Transverse colon (tissue), 4 donors: ENCODE measurements at regions not wholly inside any gene's neighbourhood (a gene's known extent, or its start where the extent isn't known, plus 50 kb on each side); places are given as distances from the start of the nearest gene placed in this dataset.

Experiments
- DNase-seq: peaks from one replicate; pipeline ENCODE4 v3.0.0-alpha.2; 2019
- H3K27ac ChIP-seq, 4 donors: fragments of 200-600 bp; sonication (generic); 2 replicates each; pipeline ENCODE4 v1.5.1; 2016 to 2018; ENCODE audit warnings: inconsistent platforms in 4 of 4
- H3K27me3 ChIP-seq: fragments of 200-600 bp; sonication (generic); 2 replicates; pipeline ENCODE4 v1.5.1; 2017; ENCODE audit warnings: inconsistent platforms
- H3K36me3 ChIP-seq, 4 donors: fragments of 200-600 bp; sonication (generic); 2 replicates each; pipeline ENCODE4 v1.5.1; 2017 to 2019; ENCODE audit warnings: inconsistent platforms in 4 of 4
- H3K4me1 ChIP-seq, 4 donors: fragments of 200-600 bp; sonication (generic); 2 replicates each; pipeline ENCODE4 v1.5.1; 2017 to 2020; ENCODE audit warnings: inconsistent platforms in 4 of 4
- H3K4me3 ChIP-seq, 4 donors: fragments of 200-600 bp; sonication (generic); 1 replicate in 1 of 4; 2 replicates in 3 of 4; pipeline versions ENCODE4 v1.5.1 to v1.6.1; 2017 to 2019; ENCODE audit warnings: inconsistent platforms in 4 of 4
- H3K9me3 ChIP-seq, 2 donors: fragments of 200-600 bp; sonication (generic); 2 replicates each; pipeline ENCODE4 v1.5.1; 2017 to 2019; ENCODE audit warnings: inconsistent platforms in 2 of 2
- CTCF ChIP-seq, 5 experiments: fragments of 200-600 bp in 3 of 5; fragments of 450-650 bp in 2 of 5; sonication (generic) in 3 of 5; IDR thresholded peaks; 1 replicate in 2 of 5; 2 replicates in 3 of 5; pipeline ENCODE4 v1.5.1; 2016 to 2017; ENCODE audit warnings: antibody characterized with exemption in 5 of 5, inconsistent platforms in 3 of 5, mild to moderate bottlenecking in 2 of 5, moderate library complexity in 1 of 5
- EP300 ChIP-seq: sonication (generic); formaldehyde crosslinking; IDR thresholded peaks from one replicate; pipeline ENCODE4 v1.6.1; 2017; ENCODE audit warnings: antibody characterized with exemption, low read depth
- POLR2A ChIP-seq: fragments of 450-650 bp; IDR thresholded peaks from one replicate; pipeline ENCODE4 v1.6.1; 2016; ENCODE audit warnings: antibody characterized with exemption, mild to moderate bottlenecking, moderate library complexity
- POLR2AphosphoS5 ChIP-seq, 3 donors: sonication (generic); formaldehyde crosslinking; IDR thresholded peaks; one replicate each; pipeline ENCODE4 v1.6.1; 2016; ENCODE audit warnings: antibody characterized with exemption in 3 of 3
- WGBS, 2 donors: methylation state at CpG; one replicate each; pipeline ENCODE4 v1.1.5; 2018; ENCODE audit warnings: low coverage in 1 of 2; 5-methylcytosine and 5-hydroxymethylcytosine counted together
- in situ Hi-C, 4 donors: fragments of 200-750 bp; cut with MboI; loops; one replicate each; pipeline versions ENCODE4 v1.15.0 to v1.15.1; 2017; ENCODE audit warnings: low sequenced_read_pairs in 3 of 4, low pct_ligation_motif_present in 1 of 4, low pct_unique_long_range_greater_than_20kb in 1 of 4
- intact Hi-C: fragments of 100-400 bp; cut with DNase I; formaldehyde crosslinking; loops from one replicate; pipeline ENCODE4 v1.15.1; 2023; ENCODE audit warnings: low total_unique reads

GRCh38 chr11:104625246-104625645, 273.0 kb downstream of the CASP12 start:
- Histone ChIP-seq H3K9me3 (no peaks in the 10 kb centered on the region), H3K4me1 (no peaks in the 10 kb centered on the region), H3K4me3 (no peak overlapping the region), H3K36me3 (no peaks in the 10 kb centered on the region), H3K27ac (no peak overlapping the region), H3K27me3 (no peaks in the 10 kb centered on the region)
- in situ Hi-C loops (no loop called here), intact Hi-C loops (no loop called here)
- DNase-seq, result no peak
- WGBS, 2 donors, result 40 to 56% methylated on average over 2 of the region's 2 CpGs
- TF ChIP-seq EP300 (no peak), CTCF (IDR thresholded peaks at IDR 0.05) (no peak)

- Histone ChIP-seq H3K4me1 (no peaks in the 10 kb centered on the region), H3K36me3 (no peaks in the 10 kb centered on the region), H3K27me3 (no peaks in the 10 kb centered on the region), H3K9me3 (no peaks in the 10 kb centered on the region), H3K27ac (no peak overlapping the region), H3K4me3 (no peak overlapping the region)
- in situ Hi-C loops, result loop anchor here in 2 of 4 donors (25.0 kb wide), 2 partner anchors 1213 to 1238 kb away; no protein-coding TSS in a partner anchor
- no peak for TF ChIP-seq CTCF (IDR thresholded peaks at IDR 0.05)
- TF ChIP-seq POLR2AphosphoS5 (IDR thresholded peaks at IDR 0.05), result no peak
- intact Hi-C loops, result no loop called here
- DNase-seq, result no peak
Observed at GRCh38 chr11:104624021-104624420, 274.2 kb downstream of the CASP12 start.

GRCh38 chr11:104623518-104623917, 274.7 kb downstream of the CASP12 start:
- TF ChIP-seq CTCF (IDR thresholded peaks at IDR 0.05) (no peak), POLR2A (no peak), EP300 (no peak), POLR2AphosphoS5 (IDR thresholded peaks at IDR 0.05) (no peak)
- H3K27me3 ChIP-seq, result no peaks in the 10 kb centered on the region
- no peak overlapping the region for H3K27ac ChIP-seq
- H3K4me3 ChIP-seq, result no peak overlapping the region
- no peaks in the 10 kb centered on the region for H3K4me1 ChIP-seq
- H3K9me3 ChIP-seq, result no peaks in the 10 kb centered on the region
- H3K36me3 ChIP-seq, result no peaks in the 10 kb centered on the region
- intact Hi-C loops (no loop called here), in situ Hi-C loops (loop anchor here in 2 of 4 donors (25.0 kb wide), 2 partner anchors 1214 to 1239 kb away; no protein-coding TSS in a partner anchor)
- no peak for DNase-seq
- WGBS, 2 donors, result 90 to 94% methylated on average over 1 of the region's 1 CpG

GRCh38 chr11:104620991-104621390, 277.3 kb downstream of the CASP12 start:
- H3K9me3 ChIP-seq, result no peaks in the 10 kb centered on the region
- TF ChIP-seq EP300 (no peak), POLR2A (no peak), POLR2AphosphoS5 (IDR thresholded peaks at IDR 0.05) (no peak), CTCF (IDR thresholded peaks at IDR 0.05) (no peak)
- in situ Hi-C loops, result loop anchor here in 2 of 4 donors (25.0 kb wide), 2 partner anchors 1216 to 1241 kb away; no protein-coding TSS in a partner anchor
- intact Hi-C loops, result no loop called here
- no peaks in the 10 kb centered on the region for H3K27me3 ChIP-seq
- WGBS, 2 donors, result 58 to 79% methylated on average over 1 of the region's 1 CpG
- H3K27ac ChIP-seq, result no peak overlapping the region
- DNase-seq, result no peak
- H3K36me3 ChIP-seq, result no peaks in the 10 kb centered on the region
- H3K4me3 ChIP-seq, result no peak overlapping the region
- no peaks in the 10 kb centered on the region for H3K4me1 ChIP-seq
